ENCODE measurements at regions not wholly inside any gene's neighbourhood (a gene's known extent, or its start where the extent isn't known, plus 50 kb on each side); places are given as distances from the start of the nearest gene placed in this dataset.

- Histone ChIP-seq H2AFZ (ENCODE audit: low read length) (no peak overlapping the region), H4K91ac (replicated peaks; ENCODE audit: insufficient read length, low read length) (no peak overlapping the region), H3K4ac (replicated peaks; ENCODE audit: insufficient read length, low read depth, low read length) (no peak overlapping the region), H3K18ac (ENCODE audit: extremely low read depth, low read length) (no peak overlapping the region), H3K4me1 (replicated peaks in 1 of 4; ENCODE audit: control insufficient read depth in 3 of 4, insufficient read depth in 4 of 4, low read length in 3 of 4) (no peaks in the 10 kb centered on the region), H3K36me3 (ENCODE audit: control insufficient read depth in 2 of 4, insufficient read depth in 4 of 4, low read length in 3 of 4) (no peaks in the 10 kb centered on the region), H2BK12ac (ENCODE audit: low read depth, low read length) (no peak overlapping the region), H4K8ac (ENCODE audit: extremely low read depth, insufficient read depth, low read length) (no peak overlapping the region), H3K9ac (replicated peaks in 1 of 4; ENCODE audit: extremely low read depth in 1 of 4, low read depth in 3 of 4, low read length in 3 of 4) (no peak overlapping the region), H4K5ac (ENCODE audit: insufficient read length, low read depth, low read length) (no peak overlapping the region), H3K9me3 (ENCODE audit: insufficient read depth in 2 of 2, low read depth in 1 of 2, low read length in 1 of 2) (no peaks in the 10 kb centered on the region), H3K27ac (ENCODE audit: low read depth, low read length) (no peak overlapping the region), H2BK5ac (ENCODE audit: low read depth, low read length) (no peak overlapping the region), H3K79me1 (ENCODE audit: low read depth, low read length) (no peaks in the 10 kb centered on the region), H2BK20ac (ENCODE audit: low read length) (no peak overlapping the region), H2BK120ac (replicated peaks; ENCODE audit: low read depth, low read length) (no peak overlapping the region), H3K23me2 (ENCODE audit: low read depth, low read length) (no peaks in the 10 kb centered on the region), H3K79me2 (ENCODE audit: control insufficient read depth in 1 of 2, insufficient read depth in 2 of 2, low read length in 2 of 2) (no peaks in the 10 kb centered on the region), H3K4me3 (ENCODE audit: extremely low read depth in 1 of 4, insufficient read depth in 2 of 4, low read depth in 3 of 4, low read length in 4 of 4) (no peak overlapping the region), H3K4me2 (ENCODE audit: insufficient read depth in 1 of 2, low read depth in 2 of 2, low read length in 2 of 2) (no peak overlapping the region), H2AK5ac (ENCODE audit: low read depth, low read length) (no peak overlapping the region), H2BK15ac (ENCODE audit: low read length) (no peak overlapping the region), H3K56ac (replicated peaks; ENCODE audit: insufficient read length, low read depth, low read length) (no peak overlapping the region), H3K14ac (ENCODE audit: insufficient read length) (no peak overlapping the region), H3K23ac (ENCODE audit: insufficient read length) (no peak overlapping the region), H3K27me3 (replicated peaks in 1 of 4; ENCODE audit: control insufficient read depth in 3 of 4, extremely low read depth in 1 of 4, insufficient read depth in 3 of 4, low read length in 3 of 4) (no peaks in the 10 kb centered on the region), H4K20me1 (replicated peaks in 1 of 2; ENCODE audit: control insufficient read depth in 1 of 2, insufficient read depth in 2 of 2, low read length in 2 of 2) (no peaks in the 10 kb centered on the region)
- POLR2A ChIA-PET (ENCODE audit: partially characterized antibody), result no interaction called here
- peak; percentile 75 for FAIRE-seq
- no peak for DNase-seq (ENCODE audit: low read depth in 1 of 2, low spot score in 2 of 2)
- CTCF ChIA-PET (ENCODE audit: partially characterized antibody), result interaction anchor here (0.8 to 1.5 kb wide), 15 partner anchors 10 to 251 kb away, joined by 3 to 6 read pairs (median 3); no protein-coding TSS in a partner anchor
- 65% methylated on average over 6 of the region's 6 CpGs; no CpG with 5 or more reads in 1 of the 2 experiments for WGBS, 2 experiments (ENCODE audit: extremely low coverage in 1 of 2, insufficient coverage in 1 of 2, insufficient read length in 1 of 2, insufficient replicate concordance in 2 of 2, low coverage in 1 of 2, low lambda C conversion rate in 2 of 2, missing lambda C conversion rate in 1 of 2)
- TF ChIP-seq CTCF (IDR thresholded peaks at IDR 0.05; ENCODE audit: control extremely low read depth in 1 of 3, insufficient read depth in 1 of 3, low read depth in 1 of 3, low read length in 3 of 3) (peak in 2 of 3 experiments; percentile 69 to 72; a peak in 3 of 4 replicates), CREB1 (IDR thresholded peaks at IDR 0.05) (peak; percentile 68), MAX (IDR thresholded peaks at IDR 0.05) (no peak), GTF2F1 (IDR thresholded peaks at IDR 0.05; ENCODE audit: borderline replicate concordance, low read depth, low read length) (no peak), RAD21 (IDR thresholded peaks at IDR 0.05 in 1 of 2, conservative IDR thresholded peaks at IDR 0.05 in 1 of 2; ENCODE audit: low read depth in 2 of 2, low read length in 2 of 2) (peak; percentile 72 to 76)
These were observed 274.7 kb downstream of the DAD1 start for GRCh38 chr14:22314183-22314820.
